GM12878 (cell line): ENCODE measurements at regions not wholly inside any gene's neighbourhood (a gene's known extent, or its start where the extent isn't known, plus 50 kb on each side); places are given as distances from the start of the nearest gene placed in this dataset.

Experiments
- ATAC-seq: fragments of 200-7000 bp; cut with Tn5 transposase; 3 replicates; pipeline ENCODE4 v1.9.1; 2020; ENCODE audit warnings: mild to moderate bottlenecking, moderate library complexity
- BruUV-seq: library from RNA; stranded (reverse); fragments of 400-500 nt; replicated peaks from 2 replicates; lab custom pipeline; 2021; lab: Mats Ljungman, UMichigan
- CTCF ChIA-PET: fragments of 300-600 bp; sonication (Branson Sonifier 250); formaldehyde crosslinking; extraction: SDS; loops from one replicate; lab custom pipeline; 2021; ENCODE audit warnings: inconsistent platforms; lab: Yijun Ruan, JAX
- POLR2A ChIA-PET: fragments of 350-600 bp; formaldehyde crosslinking; extraction: SDS; loops from one replicate; lab custom pipeline; 2021; ENCODE audit warnings: inconsistent platforms; lab: Charles Lee
- RAD21 ChIA-PET: fragments of 300-600 bp; sonication (Branson Sonifier 250); formaldehyde crosslinking; loops from one replicate; lab custom pipeline; 2023; ENCODE audit warnings: antibody characterized with exemption; ENCODE audit not compliant: unreplicated experiment; lab: Charles Lee
- SMC1A ChIA-PET: fragments of 300-600 bp; sonication (Branson Sonifier 250); formaldehyde crosslinking; loops from one replicate; lab custom pipeline; 2023; ENCODE audit not compliant: unreplicated experiment, uncharacterized antibody; lab: Charles Lee
- DNase-seq: peaks from one replicate; pipeline ENCODE4 v3.0.0-alpha.2; 2011; ENCODE audit warnings: low read depth, low spot score
- FAIRE-seq: peaks from 3 replicates; lab custom pipeline; 2011; peaks lifted over from hg19 to GRCh38; lab: Jason Lieb, UNC
- H2AFZ ChIP-seq: 2 replicates; pipeline ENCODE4 v1.6.0; 2011; ENCODE audit warnings: low read depth, low read length, control low read depth; ENCODE audit not compliant: control insufficient read depth
- H3K27ac ChIP-seq: 2 replicates; pipeline ENCODE4 v1.5.1; 2011; ENCODE audit warnings: control low read depth; ENCODE audit not compliant: control insufficient read depth, insufficient read depth
- H3K27me3 ChIP-seq, 2 experiments: replicated peaks in 1 of 2; 2 replicates each; pipeline versions ENCODE4 v1.6.0 to v1.6.1; 2011; ENCODE audit warnings: low read length in 1 of 2; ENCODE audit not compliant: control insufficient read depth in 2 of 2, insufficient read depth in 2 of 2
- H3K36me3 ChIP-seq, 2 experiments: 2 replicates each; pipeline ENCODE4 v1.5.1; 2011; ENCODE audit warnings: low read length in 1 of 2; ENCODE audit not compliant: control insufficient read depth in 2 of 2, insufficient read depth in 2 of 2
- H3K4me1 ChIP-seq: 2 replicates; pipeline ENCODE4 v1.6.1; 2011; ENCODE audit warnings: mild to moderate bottlenecking, low read length, moderate library complexity, mixed read lengths; ENCODE audit not compliant: control insufficient read depth, insufficient read depth
- H3K4me2 ChIP-seq: 2 replicates; pipeline ENCODE4 v1.6.0; 2011; ENCODE audit warnings: control low read depth; ENCODE audit not compliant: control insufficient read depth, insufficient read depth
- H3K4me3 ChIP-seq: fragments of 200-600 bp; sonication (generic); 2 replicates; pipeline ENCODE4 v1.5.1; 2016
- H3K79me2 ChIP-seq: 2 replicates; pipeline ENCODE4 v1.6.0; 2011; ENCODE audit warnings: low read length; ENCODE audit not compliant: control insufficient read depth, insufficient read depth
- H3K9ac ChIP-seq: 2 replicates; pipeline ENCODE4 v1.8.0; 2011; ENCODE audit warnings: low read length, control low read depth, mixed read lengths; ENCODE audit not compliant: control insufficient read depth, insufficient read depth
- H3K9me3 ChIP-seq: replicated peaks from 3 replicates; pipeline ENCODE4 v1.5.1; 2011; ENCODE audit warnings: mild to moderate bottlenecking, low read length; ENCODE audit not compliant: control insufficient read depth, insufficient read depth
- H4K20me1 ChIP-seq: 2 replicates; pipeline ENCODE4 v1.6.0; 2011; ENCODE audit not compliant: control insufficient read depth, insufficient read depth
- ASH2L ChIP-seq: fragments of 300-600, 200-600 bp; sonication (generic); IDR thresholded peaks from 2 replicates; pipeline ENCODE4 v1.6.1; 2017; ENCODE audit warnings: low read depth, mild to moderate bottlenecking, borderline replicate concordance
- FOS ChIP-seq: IDR thresholded peaks from 3 replicates; pipeline ENCODE4 v1.6.1; 2011; ENCODE audit warnings: borderline replicate concordance; ENCODE audit not compliant: insufficient read length; ENCODE audit errors: extremely low read depth
- FOXM1 ChIP-seq: IDR thresholded peaks from 2 replicates; pipeline ENCODE4 v1.6.1; 2012; ENCODE audit warnings: low read depth, mild to moderate bottlenecking, inconsistent platforms, low read length, moderate library complexity
- GABPA ChIP-seq: IDR thresholded peaks from 2 replicates; pipeline ENCODE4 v1.6.1; 2014; ENCODE audit warnings: antibody characterized with exemption, low read depth, mild to moderate bottlenecking, inconsistent platforms
- JUND ChIP-seq: IDR thresholded peaks from 2 replicates; pipeline ENCODE4 v1.6.1; 2012; ENCODE audit warnings: low read depth, mild to moderate bottlenecking, low read length, improper control_type of control experiment, moderate library complexity
- MTA3 ChIP-seq: IDR thresholded peaks from 2 replicates; pipeline ENCODE4 v1.6.1; 2012; ENCODE audit warnings: low read length, inconsistent platforms, borderline replicate concordance
- SMC3 ChIP-seq: IDR thresholded peaks from 2 replicates; pipeline ENCODE4 v1.6.1; 2011; ENCODE audit warnings: low read length, improper control_type of control experiment, borderline replicate concordance
- ZNF384 ChIP-seq: IDR thresholded peaks from 2 replicates; pipeline ENCODE4 v1.6.1; 2012; ENCODE audit warnings: low read depth, mild to moderate bottlenecking, low read length, improper control_type of control experiment, borderline replicate concordance
- WGBS: methylation state at CpG from one replicate; pipeline ENCODE4 v1.1.6; 2016; ENCODE audit warnings: low lambda C conversion rate; ENCODE audit not compliant: insufficient replicate concordance, insufficient coverage; ENCODE audit errors: missing lambda C conversion rate; 5-methylcytosine and 5-hydroxymethylcytosine counted together
- in situ Hi-C: fragments of 300-500 bp; cut with MboI; formaldehyde crosslinking; loops from 9 replicates; pipeline ENCODE4 v1.14.3; 2018; ENCODE audit warnings: mixed read lengths
- intact Hi-C: fragments of 100-400 bp; cut with micrococcal nuclease; formaldehyde crosslinking; loops from one replicate; pipeline ENCODE4 v1.14.2; 2022; ENCODE audit not compliant: unreplicated experiment
- TF ChIP-seq, protein P1 (sequence below): IDR thresholded peaks from 2 replicates; pipeline ENCODE4 v1.6.1; 2012; ENCODE audit warnings: low read depth, low read length, improper control_type of control experiment
- TF ChIP-seq, protein P2 (sequence below): fragments of 450-650 bp; conservative IDR thresholded peaks from 2 replicates; pipeline ENCODE4 v1.6.1; 2017; ENCODE audit warnings: mild to moderate bottlenecking, moderate library complexity
- TF ChIP-seq, protein P3 (sequence below): fragments of 450-650 bp; IDR thresholded peaks from 2 replicates; pipeline ENCODE4 v1.6.1; 2017; ENCODE audit warnings: low read depth, mild to moderate bottlenecking, moderate library complexity

DNA sequence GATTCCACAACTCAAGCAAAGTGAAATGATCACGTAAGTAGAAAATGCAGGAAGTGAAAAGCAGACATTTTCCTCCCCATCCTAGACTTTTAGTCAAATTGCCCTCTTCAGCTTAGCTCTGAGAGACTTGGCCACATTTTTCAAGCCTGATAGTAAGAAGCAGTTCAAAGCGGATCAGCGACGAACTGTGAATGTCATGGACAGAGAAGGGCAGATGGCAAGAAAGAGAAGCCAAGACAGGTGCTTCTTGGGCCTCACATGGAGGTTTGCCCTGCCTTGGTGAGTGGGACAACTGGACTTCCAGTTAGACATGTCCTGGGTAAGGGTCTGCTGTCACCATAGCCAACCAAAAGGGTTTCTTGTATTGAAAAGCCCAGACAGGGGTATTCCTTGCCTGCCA lies 291.5 kb downstream of the MED10 start:
- RAD21 ChIA-PET = no interaction called here

More for the DNA sequence above, 291.5 kb downstream of the MED10 start:
- H3K27me3 ChIP-seq = no peaks in the 10 kb centered on the region
- H3K4me3 ChIP-seq = no peak overlapping the region
- FAIRE-seq (no peak), ATAC-seq (no peak), DNase-seq (no peak)
- H3K79me2 ChIP-seq = no peaks in the 10 kb centered on the region
- TF ChIP-seq ASH2L (no peak), FOXM1 (no peak), JUND (no peak), ZNF384 (no peak), MTA3 (no peak), GABPA (no peak), SMC3 (no peak), FOS (no peak)
- TF ChIP-seq, protein P1, sequence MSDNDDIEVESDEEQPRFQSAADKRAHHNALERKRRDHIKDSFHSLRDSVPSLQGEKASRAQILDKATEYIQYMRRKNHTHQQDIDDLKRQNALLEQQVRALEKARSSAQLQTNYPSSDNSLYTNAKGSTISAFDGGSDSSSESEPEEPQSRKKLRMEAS = no peak
- TF ChIP-seq, protein P2, sequence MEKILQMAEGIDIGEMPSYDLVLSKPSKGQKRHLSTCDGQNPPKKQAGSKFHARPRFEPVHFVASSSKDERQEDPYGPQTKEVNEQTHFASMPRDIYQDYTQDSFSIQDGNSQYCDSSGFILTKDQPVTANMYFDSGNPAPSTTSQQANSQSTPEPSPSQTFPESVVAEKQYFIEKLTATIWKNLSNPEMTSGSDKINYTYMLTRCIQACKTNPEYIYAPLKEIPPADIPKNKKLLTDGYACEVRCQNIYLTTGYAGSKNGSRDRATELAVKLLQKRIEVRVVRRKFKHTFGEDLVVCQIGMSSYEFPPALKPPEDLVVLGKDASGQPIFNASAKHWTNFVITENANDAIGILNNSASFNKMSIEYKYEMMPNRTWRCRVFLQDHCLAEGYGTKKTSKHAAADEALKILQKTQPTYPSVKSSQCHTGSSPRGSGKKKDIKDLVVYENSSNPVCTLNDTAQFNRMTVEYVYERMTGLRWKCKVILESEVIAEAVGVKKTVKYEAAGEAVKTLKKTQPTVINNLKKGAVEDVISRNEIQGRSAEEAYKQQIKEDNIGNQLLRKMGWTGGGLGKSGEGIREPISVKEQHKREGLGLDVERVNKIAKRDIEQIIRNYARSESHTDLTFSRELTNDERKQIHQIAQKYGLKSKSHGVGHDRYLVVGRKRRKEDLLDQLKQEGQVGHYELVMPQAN = no peak
- TF ChIP-seq, protein P3, sequence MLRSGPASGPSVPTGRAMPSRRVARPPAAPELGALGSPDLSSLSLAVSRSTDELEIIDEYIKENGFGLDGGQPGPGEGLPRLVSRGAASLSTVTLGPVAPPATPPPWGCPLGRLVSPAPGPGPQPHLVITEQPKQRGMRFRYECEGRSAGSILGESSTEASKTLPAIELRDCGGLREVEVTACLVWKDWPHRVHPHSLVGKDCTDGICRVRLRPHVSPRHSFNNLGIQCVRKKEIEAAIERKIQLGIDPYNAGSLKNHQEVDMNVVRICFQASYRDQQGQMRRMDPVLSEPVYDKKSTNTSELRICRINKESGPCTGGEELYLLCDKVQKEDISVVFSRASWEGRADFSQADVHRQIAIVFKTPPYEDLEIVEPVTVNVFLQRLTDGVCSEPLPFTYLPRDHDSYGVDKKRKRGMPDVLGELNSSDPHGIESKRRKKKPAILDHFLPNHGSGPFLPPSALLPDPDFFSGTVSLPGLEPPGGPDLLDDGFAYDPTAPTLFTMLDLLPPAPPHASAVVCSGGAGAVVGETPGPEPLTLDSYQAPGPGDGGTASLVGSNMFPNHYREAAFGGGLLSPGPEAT = no peak
- ChIA-PET SMC1A (interaction anchor here (1.1 kb wide), 1 partner anchor 17 kb away, joined by 3 read pairs; no protein-coding TSS in a partner anchor), POLR2A (no interaction called here), CTCF (no interaction called here)
- H3K4me1 ChIP-seq = no peaks in the 10 kb centered on the region; the same call in 1 of the 2 replicates
- no peaks in the 10 kb centered on the region; the same call in 2 of the 3 replicates for H3K9me3 ChIP-seq
- no peak overlapping the region for H2AFZ ChIP-seq
- H3K9ac ChIP-seq = no peak overlapping the region
- H3K27ac ChIP-seq = no peak overlapping the region
- H4K20me1 ChIP-seq = no peaks in the 10 kb centered on the region
- no peaks in the 10 kb centered on the region for H3K36me3 ChIP-seq
- intact Hi-C loops = no loop called here
- no peak overlapping the region for H3K4me2 ChIP-seq
- BruUV-seq = no TSS peak
- in situ Hi-C loops = no loop called here
- 81% methylated on average over 4 of the region's 4 CpGs for WGBS
